ENCODE measurements at regions not wholly inside any gene's neighbourhood (a gene's known extent, or its start where the extent isn't known, plus 50 kb on each side); places are given as distances from the start of the nearest gene placed in this dataset.
"Not testable (repeated sequence)": the region's sequence is repeated elsewhere in the genome, so short reads cannot be mapped to it uniquely, and the experiment has no call there.

DNA sequence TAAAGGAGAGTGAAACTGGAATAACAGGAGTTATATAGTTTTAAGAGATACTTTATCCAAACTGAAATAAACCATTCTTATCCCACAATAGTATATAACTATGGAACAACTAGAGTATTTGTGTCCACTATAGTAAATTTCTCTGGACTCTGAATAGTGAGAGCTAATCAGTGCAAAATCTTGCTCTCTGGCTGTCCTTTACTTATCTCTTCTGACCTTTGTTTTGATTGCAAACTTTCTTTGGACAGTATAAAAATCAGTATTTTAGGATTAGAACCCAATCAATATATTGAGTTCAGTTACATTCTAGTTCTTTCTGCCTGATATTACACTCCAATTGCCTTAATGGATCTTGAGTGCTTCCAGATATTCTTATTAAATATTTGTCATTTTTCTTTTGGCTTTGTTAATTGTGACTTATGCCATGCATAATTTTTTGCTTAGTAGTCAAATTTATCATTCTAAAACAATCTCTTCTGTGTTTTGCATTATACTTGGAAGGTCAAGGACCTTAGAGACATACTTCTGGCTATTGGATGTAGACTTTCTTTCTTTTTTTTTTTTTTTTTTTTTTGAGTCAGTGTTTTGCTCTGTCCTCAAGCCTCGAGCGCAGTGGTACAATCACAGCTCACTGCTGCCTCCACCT is 89.9 kb upstream of the AMN1 start:
- DNase-seq = no peak

- no peak for DNase-seq
These were observed 88.3 kb upstream of the AMN1 start for GRCh38 chr12:31817120-31817519.

DNA sequence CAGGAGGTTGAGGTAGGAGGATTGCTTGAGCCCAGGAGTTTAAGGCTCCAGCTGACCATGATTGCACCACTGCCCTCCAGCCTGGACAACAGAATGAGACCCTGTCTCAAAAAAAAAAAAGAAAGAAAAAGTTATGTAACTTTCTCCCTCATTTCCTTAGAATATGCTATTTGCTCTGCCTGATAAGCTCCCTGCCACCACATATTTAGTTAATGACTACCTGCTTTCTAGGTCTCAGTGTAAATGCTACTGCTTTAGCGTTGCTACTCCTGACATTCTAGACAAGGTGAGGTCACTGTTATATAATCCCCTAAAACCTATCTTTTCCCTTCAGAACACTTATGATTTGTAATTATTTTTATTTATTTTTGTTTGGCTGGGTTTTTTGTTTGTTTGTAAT is 86.3 kb upstream of the AMN1 start:
- peak; percentile 22 for DNase-seq

DNA sequence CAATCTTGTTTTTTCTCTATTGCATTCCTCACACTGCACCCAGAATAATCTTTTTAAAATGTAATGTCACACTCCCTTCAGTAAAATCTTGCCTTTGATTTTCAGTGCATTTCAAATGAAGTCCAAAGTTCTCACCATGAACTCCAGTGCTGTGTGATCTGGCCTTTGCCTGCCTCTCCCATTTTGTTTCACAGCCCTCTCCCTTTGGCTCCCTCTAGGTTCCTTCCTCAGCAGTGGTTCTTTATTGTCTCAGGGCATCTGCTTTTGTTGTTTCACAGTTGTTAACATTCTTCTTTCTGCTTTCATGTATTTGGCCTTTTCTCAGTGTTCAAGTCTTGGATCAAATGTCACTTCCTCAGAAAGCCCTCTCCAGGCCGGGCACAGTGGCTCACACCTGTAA is 84.5 kb upstream of the AMN1 start:
- no peak for DNase-seq

- no peak for DNase-seq
These were observed 78.9 kb upstream of the AMN1 start for GRCh38 chr12:31807773-31808097.

DNA sequence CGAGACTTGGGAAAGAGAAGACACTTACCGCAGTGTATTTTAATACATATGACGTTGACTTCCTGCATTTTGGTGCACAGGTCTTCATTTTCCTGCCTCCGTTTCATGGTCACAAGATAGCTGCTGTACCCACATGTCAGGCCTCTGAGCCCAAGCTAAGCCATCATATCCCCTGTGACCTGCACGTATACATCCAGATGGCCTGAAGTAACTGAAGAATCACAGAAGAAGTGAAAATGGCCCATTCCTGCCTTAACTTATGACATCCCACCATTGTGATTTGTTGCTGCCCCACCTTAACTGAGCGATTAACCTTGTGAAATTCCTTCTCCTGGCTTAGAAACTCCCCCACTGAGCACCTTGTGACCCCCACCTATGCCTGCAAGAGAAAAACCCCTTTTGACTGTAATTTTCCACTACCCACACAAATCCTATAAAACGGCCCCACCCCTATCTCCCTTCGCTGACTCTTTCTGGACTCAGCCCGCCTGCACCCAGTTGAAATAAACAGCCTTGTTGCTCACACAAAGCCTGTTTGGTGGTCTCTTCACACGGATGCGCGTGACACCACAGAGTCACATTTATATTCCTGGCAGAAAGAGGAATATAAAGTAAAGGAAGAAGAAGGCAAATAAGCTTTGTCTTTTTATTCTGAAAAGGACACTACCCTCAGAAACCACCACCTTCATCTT is 78.4 kb upstream of the AMN1 start:
- DNase-seq = not testable (repeated sequence)

GRCh38 chr12:31805681-31806080 is 76.9 kb upstream of the AMN1 start:
- DNase-seq = not testable (repeated sequence)

GRCh38 chr12:31804707-31805106 is 75.9 kb upstream of the AMN1 start:
- DNase-seq = not testable (repeated sequence)

DNA sequence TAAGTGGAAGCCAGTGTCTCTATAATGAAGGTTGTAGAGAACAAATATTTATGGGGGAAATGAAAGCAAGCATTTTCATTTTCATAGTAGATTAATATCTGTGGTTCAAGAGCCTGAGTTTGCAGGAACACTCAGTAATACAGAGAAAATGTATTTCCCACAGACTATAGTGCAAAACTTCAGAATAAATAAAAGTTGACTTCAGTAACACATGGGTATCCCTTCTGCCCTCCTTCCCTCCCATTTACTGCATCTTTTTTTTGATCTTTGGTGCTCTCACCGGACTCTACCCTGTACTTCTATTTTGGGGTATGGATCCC is 75.3 kb upstream of the AMN1 start:
- no peak for DNase-seq

DNA sequence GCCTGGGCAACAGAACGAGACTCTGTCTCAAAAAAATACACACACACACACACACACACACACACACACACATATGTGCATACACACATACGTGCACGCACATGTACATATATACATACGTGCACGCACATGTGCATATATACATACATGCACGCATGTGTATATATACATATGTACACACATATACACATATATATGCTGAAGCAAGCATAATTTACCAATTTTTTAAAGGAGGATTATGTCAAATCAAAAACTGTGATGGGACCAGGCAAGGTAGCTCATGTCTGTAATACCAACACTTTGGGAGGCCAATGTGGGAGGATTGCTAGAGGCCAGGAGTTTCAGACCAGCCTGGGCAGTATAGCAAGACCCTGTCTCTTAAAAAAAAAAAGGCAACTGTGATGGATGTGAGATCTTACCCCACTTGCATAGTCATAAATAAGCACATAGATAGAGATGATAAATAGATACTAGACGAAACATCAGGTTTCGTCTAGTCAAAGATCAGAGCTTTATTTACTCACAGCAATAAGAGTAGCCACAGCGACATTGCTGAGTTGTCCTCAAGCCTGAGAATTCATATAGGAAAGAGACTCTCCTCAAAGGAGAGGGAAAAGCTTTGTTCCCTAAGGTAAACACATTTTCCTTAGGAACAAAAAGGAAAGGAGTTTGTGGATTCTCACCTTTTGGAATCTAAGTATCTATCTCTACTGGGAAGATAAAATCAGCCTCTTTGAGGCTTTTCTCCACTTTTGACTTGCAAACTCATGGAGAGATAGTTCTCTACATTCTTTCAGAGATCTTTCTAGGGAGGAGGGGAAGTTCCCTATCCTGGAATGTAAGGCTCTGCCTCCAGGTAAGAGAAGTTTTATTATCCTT is 74.7 kb upstream of the AMN1 start:
- DNase-seq = no peak

DNA sequence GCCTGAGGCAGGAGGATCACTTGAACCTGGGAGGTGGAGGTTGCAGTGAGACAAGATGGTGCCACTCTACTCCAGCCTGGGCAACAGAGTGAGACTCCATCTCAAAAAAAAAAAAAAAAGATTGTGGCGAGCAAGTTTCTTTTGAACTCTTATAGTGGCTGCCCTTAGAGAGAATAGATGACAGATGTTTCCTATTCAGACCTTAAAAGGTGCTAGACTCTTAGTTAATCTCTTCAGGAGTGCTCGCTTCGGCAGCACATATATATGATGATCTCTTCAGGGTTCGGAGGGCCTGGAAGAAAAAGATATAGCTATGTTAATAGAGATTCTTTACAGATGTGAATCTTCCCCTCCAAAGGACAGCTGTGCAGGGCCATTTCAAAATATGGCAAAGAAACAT is 73.1 kb upstream of the AMN1 start:
- DNase-seq = no peak

- no peak for DNase-seq
These were observed 68.5 kb upstream of the AMN1 start for GRCh38 chr12:31797230-31797872.

DNA sequence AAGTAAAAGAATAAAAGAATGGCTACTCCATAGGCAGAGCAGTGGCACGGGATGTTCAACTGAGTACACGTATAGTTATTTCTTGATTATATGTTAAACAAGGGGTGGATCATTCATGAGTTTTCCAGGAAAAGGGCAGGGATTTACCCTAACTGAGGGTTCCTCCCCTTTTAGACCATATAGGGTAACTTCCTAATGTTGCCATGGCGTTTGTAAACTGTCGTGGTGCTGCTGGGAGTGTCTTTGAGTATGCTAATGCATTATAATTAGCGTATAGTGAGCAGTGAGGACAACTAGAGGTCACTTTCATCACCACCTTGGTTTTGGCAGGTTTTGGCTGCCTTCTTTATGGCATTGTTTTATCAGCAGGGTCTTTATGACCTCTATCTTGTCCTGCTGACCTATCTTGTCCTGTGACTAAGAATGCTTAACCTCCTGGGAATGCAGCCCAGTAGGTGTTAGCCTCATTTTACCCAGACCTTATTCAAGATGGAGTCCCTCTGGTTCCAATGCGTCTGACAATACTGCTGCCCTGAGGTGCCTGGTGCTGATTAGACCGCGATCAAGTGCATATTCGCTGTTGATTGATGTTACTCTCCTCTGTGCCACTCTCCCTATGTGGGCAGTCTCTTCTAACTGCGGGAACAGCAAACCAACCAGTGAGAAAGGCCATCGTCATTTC is 67.6 kb upstream of the AMN1 start:
- DNase-seq = no peak

- DNase-seq = no peak
These were observed 65.9 kb upstream of the AMN1 start for GRCh38 chr12:31794745-31795144.

DNA sequence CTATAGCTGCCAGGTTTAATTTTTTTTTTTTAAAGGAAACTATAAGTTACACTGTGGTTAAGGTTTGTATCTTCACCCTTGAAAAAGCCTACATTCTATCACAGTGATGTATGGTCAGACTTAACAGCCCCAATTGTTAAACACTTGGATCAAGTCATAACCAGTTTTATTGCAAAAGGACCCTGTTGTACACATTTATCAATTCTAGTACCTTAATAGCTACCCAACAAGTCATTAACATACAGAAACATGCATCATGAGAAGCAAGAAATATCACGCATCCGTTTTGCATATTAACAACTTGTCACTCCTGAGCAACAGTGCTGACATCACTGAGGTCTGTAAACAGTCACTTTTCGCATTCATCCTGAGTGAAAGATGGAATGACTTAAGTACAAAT is 62.4 kb upstream of the AMN1 start:
- not testable (repeated sequence) for DNase-seq

DNA sequence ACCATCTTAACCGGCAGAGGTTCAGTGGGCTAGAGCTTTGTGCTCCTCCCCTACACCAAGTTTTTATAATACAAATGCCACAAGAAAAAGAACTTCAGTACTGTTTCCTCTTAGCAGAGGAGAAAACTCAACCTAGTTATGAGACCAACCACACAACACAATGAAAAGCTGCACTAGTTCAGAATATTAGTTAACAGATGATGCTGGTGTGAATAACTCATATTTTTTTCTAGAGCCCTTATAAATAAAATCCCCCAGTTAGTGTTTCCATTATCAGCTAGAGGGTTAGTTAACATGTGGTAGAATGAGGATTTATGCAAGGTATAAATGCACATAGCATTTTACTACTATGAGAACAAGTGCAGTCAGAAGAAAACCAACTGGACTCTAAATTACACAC is 61.9 kb upstream of the AMN1 start:
- DNase-seq = no peak

DNA sequence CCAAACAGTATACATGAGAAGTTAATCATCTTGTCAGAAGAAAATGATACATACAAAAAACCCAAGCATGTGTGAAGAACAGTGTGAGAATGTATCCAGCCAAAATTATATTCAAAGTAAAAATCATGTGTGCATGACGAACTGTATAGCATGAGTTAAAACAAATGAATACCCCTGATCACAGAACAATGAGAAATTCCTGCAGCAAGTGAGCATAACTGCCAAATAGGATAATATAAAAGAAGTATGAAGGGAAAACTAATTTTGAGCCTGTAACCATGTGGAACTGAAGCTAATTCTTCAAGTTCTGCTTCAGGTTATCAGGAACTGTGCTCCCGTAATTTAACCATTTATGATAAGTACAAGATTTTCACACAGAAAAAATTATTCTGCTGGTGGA is 56.5 kb upstream of the AMN1 start:
- no peak for DNase-seq

- DNase-seq = no peak
These were observed 55.3 kb upstream of the AMN1 start for GRCh38 chr12:31783996-31784645.

GRCh38 chr12:31783556-31783955 is 54.7 kb upstream of the AMN1 start:
- no peak for DNase-seq

- DNase-seq = no peak
These were observed 53.2 kb upstream of the AMN1 start for GRCh38 chr12:31781894-31782540.

DNA sequence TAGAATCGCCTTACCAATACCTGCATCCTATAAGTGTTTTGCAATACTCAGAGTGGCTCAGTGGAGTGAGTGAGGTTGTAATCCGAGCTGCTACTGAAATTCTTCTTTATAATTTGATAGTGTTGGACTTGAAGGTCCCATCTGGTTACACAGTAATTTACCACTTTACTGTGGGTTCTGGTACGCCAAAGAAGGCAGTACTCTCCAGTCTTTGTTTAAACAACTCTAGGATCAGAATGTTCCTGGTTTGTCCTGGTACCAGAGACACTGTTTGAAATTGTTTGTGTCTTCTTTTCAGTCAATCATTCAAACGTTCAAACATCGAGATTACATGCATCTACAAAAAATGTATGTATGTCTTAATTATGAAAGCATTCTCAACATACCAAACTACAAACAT is 51.3 kb upstream of the AMN1 start:
- DNase-seq = no peak

- no peak for DNase-seq
These were observed 49.9 kb upstream of the AMN1 start for GRCh38 chr12:31778687-31779086.

All from NCI-H226 (cell line).